GM12878 (cell line): ENCODE measurements at regions not wholly inside any gene's neighbourhood (a gene's known extent, or its start where the extent isn't known, plus 50 kb on each side); places are given as distances from the start of the nearest gene placed in this dataset.

Source experiments
- ATAC-seq: fragments of 200-7000 bp; cut with Tn5 transposase; 3 replicates; pipeline ENCODE4 v1.9.1; 2020; ENCODE audit warnings: mild to moderate bottlenecking, moderate library complexity
- BruUV-seq: library from RNA; stranded (reverse); fragments of 400-500 nt; replicated peaks from 2 replicates; lab custom pipeline; 2021; lab: Mats Ljungman, UMichigan
- CTCF ChIA-PET: fragments of 300-600 bp; sonication (Branson Sonifier 250); formaldehyde crosslinking; extraction: SDS; loops from one replicate; lab custom pipeline; 2021; ENCODE audit warnings: inconsistent platforms; lab: Yijun Ruan, JAX
- POLR2A ChIA-PET: fragments of 350-600 bp; formaldehyde crosslinking; extraction: SDS; loops from one replicate; lab custom pipeline; 2021; ENCODE audit warnings: inconsistent platforms; lab: Charles Lee
- RAD21 ChIA-PET: fragments of 300-600 bp; sonication (Branson Sonifier 250); formaldehyde crosslinking; loops from one replicate; lab custom pipeline; 2023; ENCODE audit warnings: antibody characterized with exemption; ENCODE audit not compliant: unreplicated experiment; lab: Charles Lee
- SMC1A ChIA-PET: fragments of 300-600 bp; sonication (Branson Sonifier 250); formaldehyde crosslinking; loops from one replicate; lab custom pipeline; 2023; ENCODE audit not compliant: unreplicated experiment, uncharacterized antibody; lab: Charles Lee
- DNase-seq: peaks from one replicate; pipeline ENCODE4 v3.0.0-alpha.2; 2011; ENCODE audit warnings: low read depth, low spot score
- FAIRE-seq: peaks from 3 replicates; lab custom pipeline; 2011; peaks lifted over from hg19 to GRCh38; lab: Jason Lieb, UNC
- H2AFZ ChIP-seq: 2 replicates; pipeline ENCODE4 v1.6.0; 2011; ENCODE audit warnings: low read depth, low read length, control low read depth; ENCODE audit not compliant: control insufficient read depth
- H3K27ac ChIP-seq: 2 replicates; pipeline ENCODE4 v1.5.1; 2011; ENCODE audit warnings: control low read depth; ENCODE audit not compliant: control insufficient read depth, insufficient read depth
- H3K27me3 ChIP-seq, 2 experiments: replicated peaks in 1 of 2; 2 replicates each; pipeline versions ENCODE4 v1.6.0 to v1.6.1; 2011; ENCODE audit warnings: low read length in 1 of 2; ENCODE audit not compliant: control insufficient read depth in 2 of 2, insufficient read depth in 2 of 2
- H3K36me3 ChIP-seq, 2 experiments: 2 replicates each; pipeline ENCODE4 v1.5.1; 2011; ENCODE audit warnings: low read length in 1 of 2; ENCODE audit not compliant: control insufficient read depth in 2 of 2, insufficient read depth in 2 of 2
- H3K4me1 ChIP-seq: 2 replicates; pipeline ENCODE4 v1.6.1; 2011; ENCODE audit warnings: mild to moderate bottlenecking, low read length, moderate library complexity, mixed read lengths; ENCODE audit not compliant: control insufficient read depth, insufficient read depth
- H3K4me2 ChIP-seq: 2 replicates; pipeline ENCODE4 v1.6.0; 2011; ENCODE audit warnings: control low read depth; ENCODE audit not compliant: control insufficient read depth, insufficient read depth
- H3K4me3 ChIP-seq: fragments of 200-600 bp; sonication (generic); 2 replicates; pipeline ENCODE4 v1.5.1; 2016
- H3K79me2 ChIP-seq: 2 replicates; pipeline ENCODE4 v1.6.0; 2011; ENCODE audit warnings: low read length; ENCODE audit not compliant: control insufficient read depth, insufficient read depth
- H3K9ac ChIP-seq: 2 replicates; pipeline ENCODE4 v1.8.0; 2011; ENCODE audit warnings: low read length, control low read depth, mixed read lengths; ENCODE audit not compliant: control insufficient read depth, insufficient read depth
- H3K9me3 ChIP-seq: replicated peaks from 3 replicates; pipeline ENCODE4 v1.5.1; 2011; ENCODE audit warnings: mild to moderate bottlenecking, low read length; ENCODE audit not compliant: control insufficient read depth, insufficient read depth
- H4K20me1 ChIP-seq: 2 replicates; pipeline ENCODE4 v1.6.0; 2011; ENCODE audit not compliant: control insufficient read depth, insufficient read depth
- CREB1 ChIP-seq: IDR thresholded peaks from 2 replicates; pipeline ENCODE4 v1.6.1; 2012; ENCODE audit warnings: low read depth, mild to moderate bottlenecking, inconsistent platforms
- NBN ChIP-seq: fragments of 450-650 bp; IDR thresholded peaks from 2 replicates; pipeline ENCODE4 v1.6.1; 2016
- PAX8 ChIP-seq: fragments of 450-650 bp; IDR thresholded peaks from 2 replicates; pipeline ENCODE4 v1.6.1; 2017; ENCODE audit warnings: mild to moderate bottlenecking, moderate library complexity
- RUNX3 ChIP-seq: IDR thresholded peaks from 2 replicates; pipeline ENCODE4 v1.6.1; 2012; ENCODE audit warnings: low read length, inconsistent platforms
- SKIL ChIP-seq: fragments of 450-650 bp; IDR thresholded peaks from 2 replicates; pipeline ENCODE4 v1.6.1; 2017; ENCODE audit warnings: mild to moderate bottlenecking, low read depth, inconsistent platforms; ENCODE audit not compliant: poor library complexity, severe bottlenecking
- SUZ12 ChIP-seq: fragments of 200-600 bp; sonication (generic); IDR thresholded peaks from one replicate; pipeline ENCODE4 v1.6.1; 2018; ENCODE audit warnings: antibody characterized with exemption, mild to moderate bottlenecking; ENCODE audit not compliant: unreplicated experiment
- WRNIP1 ChIP-seq: IDR thresholded peaks from 2 replicates; pipeline ENCODE4 v1.6.1; 2011; ENCODE audit warnings: low read depth, low read length, improper control_type of control experiment, borderline replicate concordance
- YY1 ChIP-seq: IDR thresholded peaks from 2 replicates; pipeline ENCODE4 v1.6.1; 2011; ENCODE audit warnings: low read depth, mild to moderate bottlenecking, low read length
- ZBTB33 ChIP-seq: fragments of 450-650 bp; IDR thresholded peaks from 2 replicates; pipeline ENCODE4 v1.6.1; 2017; ENCODE audit warnings: mild to moderate bottlenecking
- WGBS: methylation state at CpG from one replicate; pipeline ENCODE4 v1.1.6; 2016; ENCODE audit warnings: low lambda C conversion rate; ENCODE audit not compliant: insufficient replicate concordance, insufficient coverage; ENCODE audit errors: missing lambda C conversion rate; 5-methylcytosine and 5-hydroxymethylcytosine counted together
- in situ Hi-C: fragments of 300-500 bp; cut with MboI; formaldehyde crosslinking; loops from 9 replicates; pipeline ENCODE4 v1.14.3; 2018; ENCODE audit warnings: mixed read lengths
- intact Hi-C: fragments of 100-400 bp; cut with micrococcal nuclease; formaldehyde crosslinking; loops from one replicate; pipeline ENCODE4 v1.14.2; 2022; ENCODE audit not compliant: unreplicated experiment
- TF ChIP-seq, protein P1 (sequence below): fragments of 450-650 bp; formaldehyde crosslinking; IDR thresholded peaks from 2 replicates; pipeline ENCODE4 v1.4.0; 2020; ENCODE audit warnings: mild to moderate bottlenecking, moderate library complexity

DNA sequence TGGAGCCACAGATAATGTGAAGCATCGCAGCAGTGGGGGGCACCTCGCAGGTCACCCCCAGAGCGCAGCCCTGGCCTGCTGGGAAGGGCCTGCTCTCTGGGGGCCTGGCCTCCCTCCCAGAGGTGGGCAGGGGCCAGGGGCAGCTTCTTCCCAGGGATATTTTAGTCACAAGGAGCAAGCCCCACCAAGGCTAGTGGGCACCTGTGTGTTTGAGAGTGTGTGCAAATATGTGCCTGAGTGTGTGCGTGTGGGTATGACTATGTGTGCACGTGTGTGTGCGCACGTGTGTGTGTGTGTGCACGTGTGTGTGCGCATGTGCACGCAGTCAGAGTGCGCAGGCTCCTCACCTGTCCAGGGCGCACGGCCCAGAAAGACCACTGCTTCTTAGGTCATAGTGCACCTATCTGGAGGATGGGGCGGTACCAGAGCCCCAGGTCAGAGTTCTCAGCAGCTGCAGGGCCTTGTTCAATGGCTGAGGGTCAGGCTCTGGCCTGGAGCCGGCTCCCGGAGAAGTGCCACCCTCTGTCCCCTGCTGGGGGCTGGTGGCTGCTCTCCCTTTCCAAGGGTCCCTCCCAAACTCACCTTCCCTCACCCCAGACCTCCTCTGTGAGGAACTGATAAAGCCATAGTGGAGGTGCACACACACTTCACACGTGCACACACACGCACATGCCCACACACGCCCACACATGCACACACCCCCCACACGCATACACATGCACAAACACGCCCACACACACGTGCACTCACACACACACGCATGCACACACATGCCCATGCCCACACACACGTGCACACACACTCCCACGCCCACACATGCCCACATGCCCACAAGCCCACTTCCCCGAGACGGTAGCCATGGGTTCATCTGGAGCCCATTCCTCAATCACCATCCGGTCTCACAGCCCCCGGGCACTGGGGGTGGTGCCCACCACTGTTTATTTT lies 128.5 kb downstream of the KIF26A start (continued):
- TF ChIP-seq SKIL (no peak), CREB1 (no peak)

- Histone ChIP-seq H3K27ac (no peak overlapping the region), H3K36me3 (no peaks in the 10 kb centered on the region), H4K20me1 (no peaks in the 10 kb centered on the region), H3K4me1 (no peaks in the 10 kb centered on the region), H3K4me2 (no peak overlapping the region), H2AFZ (no peak overlapping the region), H3K9me3 (no peaks in the 10 kb centered on the region), H3K27me3 (no peaks in the 10 kb centered on the region), H3K9ac (no peak overlapping the region), H3K79me2 (no peaks in the 10 kb centered on the region), H3K4me3 (no peak overlapping the region)
- ChIA-PET POLR2A (no interaction called here), RAD21 (no interaction called here), SMC1A (no interaction called here), CTCF (no interaction called here)
- WGBS, result 62% methylated on average over 18 of the region's 18 CpGs
- DNase-seq (no peak), ATAC-seq (no peak), FAIRE-seq (no peak)
- intact Hi-C loops (no loop called here), in situ Hi-C loops (no loop called here)
- BruUV-seq, result no TSS peak
- no peak for TF ChIP-seq SUZ12
- no peak for TF ChIP-seq YY1
- TF ChIP-seq ZBTB33, result no peak
- TF ChIP-seq NBN, result no peak
- TF ChIP-seq WRNIP1, result no peak
- TF ChIP-seq SKIL, result no peak
- TF ChIP-seq, protein P1, sequence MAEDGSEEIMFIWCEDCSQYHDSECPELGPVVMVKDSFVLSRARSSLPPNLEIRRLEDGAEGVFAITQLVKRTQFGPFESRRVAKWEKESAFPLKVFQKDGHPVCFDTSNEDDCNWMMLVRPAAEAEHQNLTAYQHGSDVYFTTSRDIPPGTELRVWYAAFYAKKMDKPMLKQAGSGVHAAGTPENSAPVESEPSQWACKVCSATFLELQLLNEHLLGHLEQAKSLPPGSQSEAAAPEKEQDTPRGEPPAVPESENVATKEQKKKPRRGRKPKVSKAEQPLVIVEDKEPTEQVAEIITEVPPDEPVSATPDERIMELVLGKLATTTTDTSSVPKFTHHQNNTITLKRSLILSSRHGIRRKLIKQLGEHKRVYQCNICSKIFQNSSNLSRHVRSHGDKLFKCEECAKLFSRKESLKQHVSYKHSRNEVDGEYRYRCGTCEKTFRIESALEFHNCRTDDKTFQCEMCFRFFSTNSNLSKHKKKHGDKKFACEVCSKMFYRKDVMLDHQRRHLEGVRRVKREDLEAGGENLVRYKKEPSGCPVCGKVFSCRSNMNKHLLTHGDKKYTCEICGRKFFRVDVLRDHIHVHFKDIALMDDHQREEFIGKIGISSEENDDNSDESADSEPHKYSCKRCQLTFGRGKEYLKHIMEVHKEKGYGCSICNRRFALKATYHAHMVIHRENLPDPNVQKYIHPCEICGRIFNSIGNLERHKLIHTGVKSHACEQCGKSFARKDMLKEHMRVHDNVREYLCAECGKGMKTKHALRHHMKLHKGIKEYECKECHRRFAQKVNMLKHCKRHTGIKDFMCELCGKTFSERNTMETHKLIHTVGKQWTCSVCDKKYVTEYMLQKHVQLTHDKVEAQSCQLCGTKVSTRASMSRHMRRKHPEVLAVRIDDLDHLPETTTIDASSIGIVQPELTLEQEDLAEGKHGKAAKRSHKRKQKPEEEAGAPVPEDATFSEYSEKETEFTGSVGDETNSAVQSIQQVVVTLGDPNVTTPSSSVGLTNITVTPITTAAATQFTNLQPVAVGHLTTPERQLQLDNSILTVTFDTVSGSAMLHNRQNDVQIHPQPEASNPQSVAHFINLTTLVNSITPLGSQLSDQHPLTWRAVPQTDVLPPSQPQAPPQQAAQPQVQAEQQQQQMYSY (CRISPR knock-in tag), result no peak
- no peak for TF ChIP-seq PAX8
- TF ChIP-seq RUNX3, result no peak
Observed at GRCh38 chr14:104267895-104268294, 129.5 kb downstream of the KIF26A start.
